Ishikawa (cell line): ENCODE measurements at regions not wholly inside any gene's neighbourhood (a gene's known extent, or its start where the extent isn't known, plus 50 kb on each side); places are given as distances from the start of the nearest gene placed in this dataset.

Experiments used
- EP300 ChIP-seq: IDR thresholded peaks from 2 replicates; pipeline ENCODE4 v1.6.1; 2012; ENCODE audit warnings: borderline replicate concordance
- FOXM1 ChIP-seq: IDR thresholded peaks from 2 replicates; pipeline ENCODE4 v1.6.1; 2012; ENCODE audit warnings: low read depth, borderline replicate concordance
- MAX ChIP-seq: IDR thresholded peaks from 2 replicates; pipeline ENCODE4 v1.6.1; 2012
- REST ChIP-seq: IDR thresholded peaks from 2 replicates; pipeline ENCODE4 v1.6.1; 2012; ENCODE audit warnings: low read depth, mild to moderate bottlenecking
- TAF1 ChIP-seq: IDR thresholded peaks from 2 replicates; pipeline ENCODE4 v1.6.1; 2012; ENCODE audit warnings: low read depth, mild to moderate bottlenecking
- YY1 ChIP-seq: IDR thresholded peaks from 2 replicates; pipeline ENCODE4 v1.6.1; 2012; ENCODE audit warnings: low read depth
- ZBTB7A ChIP-seq: IDR thresholded peaks from 2 replicates; pipeline ENCODE4 v1.6.1; 2012; ENCODE audit warnings: low read depth

GRCh38 chr17:74017466-74017865 is 186.0 kb upstream of the RPL38 start:
- no peak for TF ChIP-seq TAF1
- no peak for TF ChIP-seq FOXM1
- no peak for TF ChIP-seq EP300
- TF ChIP-seq ZBTB7A = no peak
- no peak for TF ChIP-seq YY1
- no peak for TF ChIP-seq REST
- no peak for TF ChIP-seq MAX
